Activated CD4-positive, alpha-beta T cell treated with anti-CD3 and anti-CD28 coated beads, Interleukin-2, amount 50 U/mL, for 1 hour (primary cell): ENCODE measurements at regions not wholly inside any gene's neighbourhood (a gene's known extent, or its start where the extent isn't known, plus 50 kb on each side); places are given as distances from the start of the nearest gene placed in this dataset.

Source experiments
- DNase-seq: peaks from one replicate; pipeline ENCODE4 v3.0.0-alpha.2; 2020

GRCh38 chrX:39973810-39974209 lies 123.9 kb downstream of the BCOR start:
- DNase-seq = no peak

GRCh38 chrX:39974270-39974669 lies 123.5 kb downstream of the BCOR start:
- no peak for DNase-seq

DNA sequence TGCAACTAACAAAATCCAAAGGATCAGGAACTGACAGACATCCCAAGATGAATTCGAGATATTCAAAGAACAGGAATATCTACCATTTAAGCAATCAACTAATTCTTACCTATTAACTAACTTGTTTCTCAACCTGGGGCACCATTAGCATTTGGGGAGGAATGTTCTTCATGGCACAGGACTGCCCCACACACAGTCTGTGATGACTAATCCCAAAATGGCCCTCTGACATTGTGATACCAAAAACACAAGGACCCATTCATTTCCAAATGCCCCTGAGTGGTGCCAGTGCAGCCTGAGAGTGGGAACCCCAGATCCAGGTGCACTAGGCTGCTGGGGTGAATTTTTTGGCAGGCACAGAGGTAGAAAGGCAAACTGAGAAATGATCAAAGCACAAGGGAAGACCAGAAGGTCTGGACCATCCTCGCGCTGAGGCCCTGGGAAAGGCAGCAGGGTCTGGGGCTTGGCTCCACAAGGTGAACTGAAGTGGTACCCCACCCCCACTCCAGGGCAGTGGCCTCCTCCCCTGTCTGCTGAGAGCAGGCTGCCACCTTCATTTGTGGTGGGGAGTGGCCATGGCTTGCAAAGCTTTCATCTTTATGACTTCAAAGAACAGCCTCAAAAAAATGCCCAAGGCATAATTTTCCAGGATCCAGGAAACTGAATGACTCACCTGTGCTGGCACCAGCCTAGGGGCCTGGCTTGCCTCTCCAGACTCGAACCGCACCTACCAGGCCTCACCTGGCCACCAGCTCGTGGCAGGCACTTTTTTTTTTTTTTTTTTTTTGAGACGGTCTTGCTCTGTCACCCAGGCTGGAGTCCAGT lies 122.4 kb downstream of the BCOR start:
- DNase-seq = no peak

- no peak for DNase-seq
Measured at GRCh38 chrX:39981946-39982345, 115.8 kb downstream of the BCOR start.

- DNase-seq = no peak
Measured at GRCh38 chrX:39982948-39983347, 114.8 kb downstream of the BCOR start.

DNA sequence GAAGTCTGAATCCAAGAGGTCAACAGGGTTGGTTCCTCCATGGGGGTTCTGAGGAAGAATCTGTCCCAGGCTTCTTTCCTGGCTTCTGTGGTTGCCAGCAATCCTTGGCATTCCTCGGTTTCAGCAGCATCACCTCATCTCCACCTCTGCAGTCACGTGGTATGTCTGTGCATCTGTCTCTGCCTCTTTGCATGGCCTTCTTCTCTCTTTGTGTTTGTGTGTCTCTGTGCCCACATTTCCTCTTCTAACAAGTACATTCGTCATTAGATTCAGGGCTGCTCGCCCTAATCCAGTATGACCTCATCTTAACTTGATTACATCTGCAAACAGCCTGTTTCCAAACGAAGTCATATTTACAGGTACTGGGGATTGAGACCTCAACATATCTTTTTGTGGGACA lies 114.0 kb downstream of the BCOR start:
- no peak for DNase-seq

GRCh38 chrX:39984191-39984956 lies 113.4 kb downstream of the BCOR start:
- no peak for DNase-seq

- no peak for DNase-seq
Measured at GRCh38 chrX:39985071-39985470, 112.7 kb downstream of the BCOR start.

DNA sequence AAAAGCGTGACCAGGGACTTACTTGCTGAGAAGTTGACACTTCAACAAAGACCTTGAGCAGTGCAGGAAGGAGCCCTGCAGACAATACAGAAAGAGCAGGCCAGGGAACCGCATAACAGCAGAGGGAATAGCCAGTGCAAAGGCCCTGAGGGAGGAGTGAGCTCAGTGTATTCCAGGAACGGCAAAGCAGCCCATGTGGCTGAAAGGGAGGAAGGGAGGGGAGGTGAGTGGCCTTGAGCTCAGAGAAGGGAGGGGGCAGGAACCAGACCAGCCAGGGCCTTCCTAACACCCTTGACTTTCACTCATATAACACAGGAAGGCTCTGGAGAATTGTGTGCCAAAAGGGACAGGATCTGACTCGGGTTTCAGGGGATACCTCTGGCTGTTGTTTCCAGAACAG lies 112.2 kb downstream of the BCOR start:
- no peak for DNase-seq

- DNase-seq = no peak
Measured at GRCh38 chrX:39988496-39988895, 109.3 kb downstream of the BCOR start.

DNA sequence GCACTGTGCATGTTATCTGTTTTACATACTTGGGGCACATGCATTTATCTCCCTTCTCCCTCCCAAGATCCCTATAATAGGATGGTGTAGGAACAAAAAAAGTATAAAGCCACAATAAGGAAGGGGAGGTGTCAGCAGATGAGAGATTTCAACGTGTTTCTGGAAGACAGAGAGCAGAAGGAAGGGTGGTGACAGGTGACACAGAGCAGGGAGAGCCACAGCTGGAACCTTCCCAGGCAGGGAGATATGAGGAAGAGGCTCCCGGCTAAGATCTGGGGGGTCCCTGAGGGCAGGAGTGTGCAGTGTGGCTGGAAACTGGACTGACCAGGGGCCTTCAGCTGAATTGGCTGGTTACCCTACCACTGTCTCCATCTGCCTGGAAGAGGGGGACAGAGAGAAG lies 107.4 kb downstream of the BCOR start:
- no peak for DNase-seq

DNA sequence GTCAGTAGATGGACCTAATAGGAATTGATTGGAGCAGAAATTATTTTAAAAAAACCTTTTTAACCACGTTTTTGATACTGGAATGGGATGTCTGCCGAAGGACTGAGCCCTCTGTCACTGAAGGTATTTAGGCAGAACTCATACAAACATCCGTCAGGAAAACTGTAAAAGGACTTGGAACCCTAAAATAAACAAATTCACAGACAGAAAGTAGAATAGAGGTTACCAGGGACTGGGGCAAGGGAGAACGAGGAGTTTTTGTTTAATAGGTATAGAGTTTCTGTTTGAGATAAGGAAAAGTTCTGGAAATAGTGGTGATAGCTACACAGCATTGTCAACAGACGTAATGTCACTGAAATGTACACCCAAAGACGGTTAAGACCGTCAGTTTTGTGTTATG lies 105.5 kb downstream of the BCOR start:
- DNase-seq = no peak

GRCh38 chrX:39995457-39995856 lies 102.3 kb downstream of the BCOR start:
- no peak for DNase-seq

- DNase-seq = no peak
Measured at GRCh38 chrX:39996536-39996935, 101.2 kb downstream of the BCOR start.

GRCh38 chrX:39998636-39999406 lies 98.9 kb downstream of the BCOR start:
- no peak for DNase-seq
